ENCODE measurements at regions not wholly inside any gene's neighbourhood (a gene's known extent, or its start where the extent isn't known, plus 50 kb on each side); places are given as distances from the start of the nearest gene placed in this dataset.

DNA sequence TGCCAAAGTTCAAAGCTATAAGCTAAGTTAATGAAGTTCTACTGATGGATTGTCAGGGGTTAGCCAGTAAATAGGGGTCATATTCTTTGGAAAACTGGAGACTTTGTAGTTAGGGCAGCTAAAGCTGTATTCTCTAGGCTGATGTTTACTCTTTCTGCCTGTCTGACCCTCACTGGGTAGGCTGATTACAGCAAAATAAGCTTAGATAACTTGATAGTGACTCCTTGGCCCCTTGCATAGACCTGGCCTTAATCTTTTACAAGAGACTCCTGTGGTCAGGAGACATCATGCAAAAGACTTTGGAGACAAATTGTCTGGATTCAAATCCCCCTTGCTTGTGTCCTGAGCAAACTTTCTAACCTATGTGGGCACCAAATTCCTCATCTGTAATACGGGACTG lies 314.4 kb upstream of the MSX2 start:
- no peak for DNase-seq (ENCODE audit: low spot score)

- DNase-seq (ENCODE audit: low spot score) = no peak
These were observed 313.5 kb upstream of the MSX2 start for GRCh38 chr5:174410716-174411478.

- DNase-seq (ENCODE audit: low spot score) = no peak
These were observed 312.9 kb upstream of the MSX2 start for GRCh38 chr5:174411479-174411819.

- no peak for DNase-seq (ENCODE audit: low spot score)
These were observed 312.0 kb upstream of the MSX2 start for GRCh38 chr5:174412374-174412773.

- no peak for DNase-seq (ENCODE audit: low spot score)
These were observed 311.4 kb upstream of the MSX2 start for GRCh38 chr5:174412941-174413340.

DNA sequence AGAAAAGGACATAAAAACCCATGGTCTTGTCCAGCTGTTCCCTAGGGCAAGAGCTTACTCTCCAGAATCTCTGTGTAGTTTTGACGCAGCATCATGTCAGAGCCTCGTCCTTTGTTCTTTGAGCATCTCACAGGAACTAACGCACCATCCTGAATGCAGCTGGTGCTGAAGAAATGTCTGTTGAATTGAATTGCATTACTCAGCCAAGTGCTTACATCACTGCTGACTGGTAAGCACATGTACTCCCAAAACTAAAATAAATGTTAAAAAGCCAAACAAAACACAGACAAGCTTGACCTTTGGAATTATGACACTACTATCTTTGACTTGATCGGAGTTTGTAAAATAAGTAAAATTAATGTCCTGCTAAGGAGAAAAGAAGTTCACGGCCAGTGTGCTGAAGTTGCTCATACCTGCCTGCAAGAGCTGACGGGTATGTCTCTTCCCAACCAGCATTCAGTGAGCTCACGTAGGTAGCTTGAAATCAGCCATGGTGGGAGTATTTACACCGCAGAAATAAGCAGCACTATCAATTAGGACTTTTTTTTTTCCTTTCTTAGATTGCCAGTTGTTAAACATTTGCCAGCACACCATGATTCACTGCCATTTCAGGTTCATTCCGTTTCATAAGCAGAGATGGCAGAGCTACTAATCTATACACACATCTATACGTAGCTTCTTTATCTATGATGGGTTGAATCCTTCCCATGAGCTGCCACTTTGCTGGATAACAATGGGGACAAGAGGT lies 310.6 kb upstream of the MSX2 start:
- DNase-seq (ENCODE audit: low spot score) = no peak

- DNase-seq (ENCODE audit: low spot score) = no peak
These were observed 310.1 kb upstream of the MSX2 start for GRCh38 chr5:174414315-174414710.

GRCh38 chr5:174418809-174419539 lies 305.4 kb upstream of the MSX2 start:
- peak; percentile 48 for DNase-seq (ENCODE audit: low spot score)

- DNase-seq (ENCODE audit: low spot score) = peak; percentile 89
These were observed 304.7 kb upstream of the MSX2 start for GRCh38 chr5:174419540-174420132.

DNA sequence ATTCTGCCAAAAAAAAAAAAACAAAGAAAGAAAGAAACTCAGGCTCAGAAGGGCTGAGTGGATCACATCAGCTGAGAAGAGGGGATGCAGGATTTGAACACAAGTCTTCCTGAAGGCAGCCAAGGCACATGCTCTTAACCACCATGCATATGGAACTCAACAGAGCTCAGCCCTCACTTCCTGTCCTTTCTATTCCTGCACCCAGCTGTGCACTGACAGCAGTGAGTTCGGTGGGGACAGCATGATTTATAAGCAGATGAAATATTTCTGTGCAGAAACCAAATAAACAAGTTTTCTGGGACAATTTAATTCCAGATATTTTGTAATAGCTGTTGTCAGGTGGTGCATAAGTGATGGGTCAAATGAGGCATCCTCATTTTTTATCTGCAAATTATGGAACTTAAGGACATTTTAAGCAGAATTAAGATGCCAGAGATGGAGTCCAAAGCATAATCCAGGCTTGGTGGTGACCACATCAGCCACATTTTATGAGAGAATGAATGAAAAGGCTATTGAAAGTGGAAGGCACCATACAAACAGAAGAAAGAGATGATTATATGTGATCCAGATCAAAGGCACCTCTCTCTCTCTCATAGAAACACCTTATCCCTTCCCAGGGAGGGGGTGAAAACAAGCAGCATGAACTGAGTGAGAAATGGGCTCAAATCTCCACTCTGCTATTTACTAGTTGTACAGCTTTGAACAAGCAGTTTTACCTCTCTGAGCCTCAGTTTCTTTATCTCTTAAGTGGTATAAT lies 303.6 kb upstream of the MSX2 start:
- no peak for DNase-seq (ENCODE audit: low spot score)

GRCh38 chr5:174421408-174421805 lies 303.0 kb upstream of the MSX2 start:
- DNase-seq (ENCODE audit: low spot score) = no peak

- DNase-seq (ENCODE audit: low spot score) = no peak
These were observed 300.8 kb upstream of the MSX2 start for GRCh38 chr5:174423558-174423957.

GRCh38 chr5:174424219-174425053 lies 299.9 kb upstream of the MSX2 start:
- no peak for DNase-seq (ENCODE audit: low spot score)

DNA sequence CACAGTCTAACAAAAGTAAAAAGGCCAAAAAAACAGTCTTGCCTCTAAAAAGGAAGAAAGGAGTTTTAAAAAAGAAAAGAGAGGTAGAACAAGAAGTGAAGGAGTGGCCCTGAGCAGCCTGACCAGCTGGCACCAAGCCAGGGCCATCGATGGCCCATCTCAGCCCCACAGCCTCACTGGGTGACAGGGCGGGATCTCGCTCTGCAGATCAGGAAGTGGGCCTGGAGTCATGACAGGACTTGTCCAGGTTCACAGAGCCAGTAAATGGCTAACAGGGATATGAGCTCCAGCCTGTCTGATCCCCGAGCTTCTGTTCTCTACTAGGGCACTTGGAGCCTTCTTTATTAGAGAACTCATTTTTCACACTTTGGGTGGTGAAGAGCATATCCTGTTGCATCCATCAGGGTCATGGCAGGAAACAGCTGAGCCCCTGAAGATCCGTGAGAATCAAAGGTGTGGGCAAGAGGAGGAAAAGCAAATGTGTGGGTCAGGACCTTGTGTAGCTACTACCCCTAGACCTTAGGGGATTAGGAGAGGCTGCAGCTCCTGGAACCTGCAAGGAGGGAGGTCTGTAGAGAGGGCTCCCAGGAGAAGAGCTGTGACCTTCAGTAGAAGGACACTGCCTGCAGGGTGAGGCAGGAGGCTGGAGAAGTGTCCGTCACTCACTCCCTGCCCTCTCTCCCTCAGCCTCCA lies 299.0 kb upstream of the MSX2 start:
- no peak for DNase-seq (ENCODE audit: low spot score)

GRCh38 chr5:174425964-174426290 lies 298.5 kb upstream of the MSX2 start:
- DNase-seq (ENCODE audit: low spot score) = no peak

DNA sequence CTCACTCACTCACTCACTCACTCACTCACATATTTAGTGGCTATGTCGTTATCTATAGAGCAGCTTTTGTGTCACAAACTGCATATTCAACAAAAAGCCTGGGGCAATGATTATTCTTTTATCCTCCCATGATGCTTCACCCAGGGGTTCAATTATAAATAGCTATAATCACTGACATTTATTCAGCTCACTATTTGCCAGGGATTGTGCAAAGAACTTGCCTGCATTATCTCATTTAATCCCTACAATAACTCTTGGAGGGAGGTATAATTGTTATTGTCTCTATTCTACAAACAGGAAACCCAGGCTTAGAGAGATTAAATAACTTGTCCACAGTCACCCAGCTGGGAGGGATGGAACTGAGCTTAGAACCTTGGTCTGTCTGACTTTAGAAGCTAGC lies 298.0 kb upstream of the MSX2 start:
- no peak for DNase-seq (ENCODE audit: low spot score)

DNA sequence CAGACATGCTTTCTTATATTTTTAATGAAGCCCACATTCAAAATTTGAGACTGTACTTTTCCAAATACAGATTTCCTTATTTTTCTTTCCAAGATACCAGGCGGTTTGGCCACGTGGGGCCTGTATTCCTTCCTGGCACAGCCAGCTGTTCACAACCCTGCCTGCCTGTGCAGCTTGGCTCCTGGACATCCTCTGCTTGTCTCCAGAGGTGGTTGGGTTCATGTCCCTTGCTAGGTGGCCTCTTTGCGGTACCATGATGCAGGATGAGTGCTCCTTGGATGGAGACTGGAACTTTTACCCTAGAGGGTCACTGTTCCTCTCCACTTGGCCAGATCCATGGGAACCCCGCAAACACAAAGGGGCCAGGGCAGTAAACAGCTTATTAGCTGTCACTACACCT lies 297.5 kb upstream of the MSX2 start:
- DNase-seq (ENCODE audit: low spot score) = no peak

DNA sequence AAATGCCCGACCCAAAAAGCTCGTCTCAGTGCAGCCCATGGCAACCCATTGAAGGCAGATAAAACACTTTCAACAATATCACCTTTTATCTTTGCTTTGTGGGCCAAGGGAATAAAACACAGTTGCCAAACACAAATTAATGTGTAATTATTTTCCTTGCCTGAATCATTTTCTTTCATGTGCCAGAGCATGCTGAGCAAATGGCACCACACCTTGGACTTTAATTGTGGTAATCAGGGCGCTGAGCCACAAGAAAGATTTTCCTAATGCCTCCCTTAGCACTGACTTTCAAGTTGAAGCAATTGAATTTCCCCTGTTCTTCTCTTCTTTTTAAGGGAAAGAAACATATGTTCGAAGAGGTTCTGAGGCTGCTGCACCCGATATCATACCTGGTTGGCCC lies 297.1 kb upstream of the MSX2 start:
- no peak for DNase-seq (ENCODE audit: low spot score)

- DNase-seq (ENCODE audit: low spot score) = no peak
These were observed 295.5 kb upstream of the MSX2 start for GRCh38 chr5:174428895-174429294.

- no peak for DNase-seq (ENCODE audit: low spot score)
These were observed 293.4 kb upstream of the MSX2 start for GRCh38 chr5:174430940-174431339.

Measured in SK-N-DZ (cell line).